ENCODE measurements at regions not wholly inside any gene's neighbourhood (a gene's known extent, or its start where the extent isn't known, plus 50 kb on each side); places are given as distances from the start of the nearest gene placed in this dataset.

GRCh38 chr18:21191596-21192307 lies 50.3 kb upstream of the GREB1L start (continued):
- TF ChIP-seq ZFP36 (IDR thresholded peaks at IDR 0.05; ENCODE audit: borderline replicate concordance, partially characterized antibody) (no peak), HOXB13 (CRISPR knock-in tag; IDR thresholded peaks at IDR 0.05; ENCODE audit: low read depth) (no peak), EHF (CRISPR knock-in tag; IDR thresholded peaks at IDR 0.05) (no peak), KDM5A (IDR thresholded peaks at IDR 0.05) (no peak), HES2 (IDR thresholded peaks at IDR 0.05) (no peak), POLR2A (IDR thresholded peaks at IDR 0.05; ENCODE audit: low read length) (no peak), USF2 (IDR thresholded peaks at IDR 0.05) (no peak), RFX5 (IDR thresholded peaks at IDR 0.05) (no peak), ZNF302 (CRISPR knock-in tag; IDR thresholded peaks at IDR 0.05) (no peak)

Measured in A549 (cell line).